ENCODE measurements at regions not wholly inside any gene's neighbourhood (a gene's known extent, or its start where the extent isn't known, plus 50 kb on each side); places are given as distances from the start of the nearest gene placed in this dataset.

- TF ChIP-seq POLR2A (IDR thresholded peaks at IDR 0.05; ENCODE audit: low read depth, low read length) (no peak), POLR2AphosphoS5 (IDR thresholded peaks at IDR 0.05; ENCODE audit: low read depth, low read length) (no peak), SPI1 (IDR thresholded peaks at IDR 0.05; ENCODE audit: low read depth, low read length) (no peak), PAX5 (IDR thresholded peaks at IDR 0.05; ENCODE audit: insufficient read depth, low read length, severe bottlenecking) (no peak), TAF1 (IDR thresholded peaks at IDR 0.05; ENCODE audit: low read depth, low read length) (no peak)
These were observed 601.3 kb downstream of the ETS1 start for GRCh38 chr11:127986073-127986472.

Data from GM12891 (cell line).